Retinal pigment epithelial cell (primary cell): ENCODE measurements at regions not wholly inside any gene's neighbourhood (a gene's known extent, or its start where the extent isn't known, plus 50 kb on each side); places are given as distances from the start of the nearest gene placed in this dataset.

Source experiments
- DNase-seq: peaks from one replicate; pipeline ENCODE4 v3.0.0-alpha.2; 2010; ENCODE audit warnings: low read depth
- H3K4me3 ChIP-seq: 2 replicates; pipeline ENCODE4 v1.5.1; 2011; ENCODE audit warnings: mild to moderate bottlenecking, low read length, control low read depth, moderate library complexity
- TF ChIP-seq, protein P1 (sequence below): conservative IDR thresholded peaks from 2 replicates; pipeline ENCODE4 v1.5.1; 2011; ENCODE audit warnings: low read depth, low read length, control low read depth, inconsistent platforms

DNA sequence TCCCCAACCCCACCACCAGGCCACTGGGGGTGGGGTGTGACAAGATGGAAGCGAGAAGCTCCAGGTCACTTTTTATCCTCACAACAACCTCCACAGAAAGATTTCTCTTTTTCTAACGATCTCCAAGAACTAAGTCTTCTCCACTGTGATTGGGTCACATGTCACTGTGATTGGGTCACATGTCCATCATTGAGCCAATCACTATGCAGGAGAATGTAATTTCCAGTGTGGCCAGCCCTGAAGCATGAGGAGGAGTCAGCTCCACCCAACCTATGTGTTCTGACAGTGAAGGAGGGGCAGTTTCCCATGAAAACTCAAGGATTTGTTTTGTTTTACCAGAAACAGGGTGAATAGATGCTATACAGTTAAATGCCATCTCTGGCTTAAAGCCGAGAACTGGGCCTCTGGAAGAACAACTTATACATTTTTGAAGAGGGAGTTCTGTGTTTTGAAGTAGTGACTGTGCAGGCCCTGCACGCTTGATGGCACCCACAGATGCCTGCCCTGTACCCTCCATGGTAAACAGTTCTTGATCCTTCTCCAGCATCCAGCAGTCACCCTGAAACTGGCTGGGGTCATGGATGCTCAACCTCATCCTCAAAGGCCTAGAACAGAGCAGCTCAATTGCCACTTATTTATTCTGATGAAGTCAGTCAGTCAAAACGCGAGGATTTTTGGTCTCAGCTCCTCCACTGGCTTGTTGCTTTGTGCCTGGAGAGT is 180.4 kb upstream of the BMP4 start:
- H3K4me3 ChIP-seq = no peak overlapping the region
- no peak for DNase-seq
- TF ChIP-seq, protein P1, sequence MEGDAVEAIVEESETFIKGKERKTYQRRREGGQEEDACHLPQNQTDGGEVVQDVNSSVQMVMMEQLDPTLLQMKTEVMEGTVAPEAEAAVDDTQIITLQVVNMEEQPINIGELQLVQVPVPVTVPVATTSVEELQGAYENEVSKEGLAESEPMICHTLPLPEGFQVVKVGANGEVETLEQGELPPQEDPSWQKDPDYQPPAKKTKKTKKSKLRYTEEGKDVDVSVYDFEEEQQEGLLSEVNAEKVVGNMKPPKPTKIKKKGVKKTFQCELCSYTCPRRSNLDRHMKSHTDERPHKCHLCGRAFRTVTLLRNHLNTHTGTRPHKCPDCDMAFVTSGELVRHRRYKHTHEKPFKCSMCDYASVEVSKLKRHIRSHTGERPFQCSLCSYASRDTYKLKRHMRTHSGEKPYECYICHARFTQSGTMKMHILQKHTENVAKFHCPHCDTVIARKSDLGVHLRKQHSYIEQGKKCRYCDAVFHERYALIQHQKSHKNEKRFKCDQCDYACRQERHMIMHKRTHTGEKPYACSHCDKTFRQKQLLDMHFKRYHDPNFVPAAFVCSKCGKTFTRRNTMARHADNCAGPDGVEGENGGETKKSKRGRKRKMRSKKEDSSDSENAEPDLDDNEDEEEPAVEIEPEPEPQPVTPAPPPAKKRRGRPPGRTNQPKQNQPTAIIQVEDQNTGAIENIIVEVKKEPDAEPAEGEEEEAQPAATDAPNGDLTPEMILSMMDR = no peak

DNA sequence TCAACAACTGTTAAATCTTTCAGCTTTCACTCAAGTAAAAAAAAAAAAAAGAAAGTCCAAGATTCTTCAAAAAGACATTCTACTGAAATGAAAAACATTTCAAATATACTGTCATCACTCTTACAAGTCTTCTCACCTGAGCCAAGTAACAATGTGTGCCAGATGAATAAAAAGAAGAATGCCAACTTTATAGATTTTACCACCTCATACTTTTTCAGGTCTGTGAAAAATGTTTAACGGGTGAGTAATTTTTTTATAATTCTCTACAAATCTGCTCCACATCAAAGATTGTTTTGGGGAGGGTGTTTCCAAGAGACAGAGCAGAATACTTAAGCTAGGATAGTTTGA is 181.0 kb upstream of the BMP4 start:
- DNase-seq = no peak
- TF ChIP-seq, protein P1 = no peak

DNA sequence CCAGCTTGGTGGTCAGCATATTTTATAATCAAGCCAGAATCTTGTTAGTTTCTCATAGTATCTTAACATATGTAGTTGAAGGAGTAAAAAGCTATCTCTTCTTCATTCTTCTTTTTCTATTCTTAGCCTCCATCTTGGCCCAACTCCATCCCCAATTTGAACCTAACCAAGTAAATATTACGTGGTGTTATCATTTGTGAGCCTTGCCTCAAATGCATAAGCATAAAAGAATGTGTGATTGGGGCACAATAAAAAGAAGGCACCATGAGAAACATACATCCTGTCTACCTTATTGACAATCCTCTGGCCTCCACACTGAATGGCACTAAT is 181.4 kb upstream of the BMP4 start:
- no peak for DNase-seq
- no peak overlapping the region for H3K4me3 ChIP-seq
- TF ChIP-seq, protein P1 = no peak

More for the DNA sequence above, 181.0 kb upstream of the BMP4 start:
- no peak overlapping the region for H3K4me3 ChIP-seq

DNA sequence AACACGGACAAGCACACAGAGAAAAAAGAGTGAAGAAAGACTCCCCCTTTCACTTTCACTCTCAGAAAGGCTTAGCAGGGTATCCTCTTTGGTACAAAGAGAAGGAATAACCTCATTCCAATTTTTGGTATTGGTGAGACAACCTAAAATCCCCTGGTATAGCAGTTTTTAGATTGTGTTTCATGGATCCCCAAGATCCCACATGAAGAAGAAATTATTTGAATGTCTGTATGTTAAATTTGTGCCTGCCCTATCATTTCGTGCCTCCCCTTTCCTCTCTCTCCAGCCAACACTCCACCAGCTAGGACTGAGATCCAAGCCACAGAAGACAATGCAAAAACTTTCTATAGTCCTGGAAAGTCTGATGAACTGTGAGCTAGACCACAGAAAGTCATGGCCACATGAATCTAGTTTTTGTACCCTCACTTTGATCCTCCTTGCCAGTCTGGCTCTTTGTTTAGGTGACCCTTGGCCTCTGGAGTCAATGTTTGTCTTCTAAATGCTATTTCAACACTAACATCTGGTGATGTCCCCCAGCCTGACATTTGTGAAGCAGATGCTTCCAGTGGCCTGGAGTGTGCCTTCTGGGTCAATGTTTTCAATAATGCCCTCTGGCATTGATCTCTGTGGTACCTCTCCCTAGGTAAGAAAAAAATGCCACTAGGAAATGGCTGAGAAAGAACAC is 181.9 kb upstream of the BMP4 start:
- TF ChIP-seq, protein P1 = no peak
- H3K4me3 ChIP-seq = no peak overlapping the region
- DNase-seq = no peak

DNA sequence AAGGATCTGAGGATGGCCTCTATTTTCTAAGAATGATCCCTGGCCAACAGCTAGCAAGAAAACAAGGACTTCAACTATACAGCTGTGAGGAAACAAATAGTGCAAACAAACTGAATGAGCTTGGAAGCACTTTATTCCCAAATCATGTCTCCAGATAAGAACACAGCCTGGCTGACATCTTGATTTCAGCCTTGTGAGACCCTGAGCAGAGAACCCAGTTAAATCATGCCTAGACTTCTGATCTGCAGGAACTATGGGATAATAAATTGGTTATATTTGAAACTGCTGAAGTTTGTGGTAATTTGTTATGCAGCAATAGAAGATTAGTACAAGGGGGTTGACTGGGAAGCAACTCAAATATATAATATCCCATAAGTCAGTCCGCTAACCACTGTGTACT is 183.9 kb upstream of the BMP4 start:
- H3K4me3 ChIP-seq = no peak overlapping the region
- DNase-seq = no peak
- TF ChIP-seq, protein P1 = no peak

DNA sequence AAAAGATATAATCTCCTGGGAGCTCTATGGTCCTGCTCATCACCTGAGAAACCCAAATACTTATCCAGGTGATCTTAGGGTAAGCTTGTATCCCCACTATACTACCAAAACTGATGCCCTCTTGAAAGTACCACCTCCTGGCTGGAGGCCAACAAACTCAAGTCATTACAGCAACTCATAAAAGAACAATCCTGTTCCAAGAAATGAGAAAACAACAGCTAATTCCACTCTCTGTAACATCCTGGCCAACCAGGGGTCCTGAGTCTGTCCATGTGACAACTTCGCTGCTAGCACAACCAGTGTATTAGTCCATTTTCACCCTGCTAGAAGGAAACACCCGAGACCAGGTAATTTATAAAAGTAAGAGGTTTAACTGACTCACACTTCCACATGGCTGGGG is 190.0 kb upstream of the BMP4 start:
- TF ChIP-seq, protein P1 = no peak
- no peak overlapping the region for H3K4me3 ChIP-seq
- DNase-seq = no peak

DNA sequence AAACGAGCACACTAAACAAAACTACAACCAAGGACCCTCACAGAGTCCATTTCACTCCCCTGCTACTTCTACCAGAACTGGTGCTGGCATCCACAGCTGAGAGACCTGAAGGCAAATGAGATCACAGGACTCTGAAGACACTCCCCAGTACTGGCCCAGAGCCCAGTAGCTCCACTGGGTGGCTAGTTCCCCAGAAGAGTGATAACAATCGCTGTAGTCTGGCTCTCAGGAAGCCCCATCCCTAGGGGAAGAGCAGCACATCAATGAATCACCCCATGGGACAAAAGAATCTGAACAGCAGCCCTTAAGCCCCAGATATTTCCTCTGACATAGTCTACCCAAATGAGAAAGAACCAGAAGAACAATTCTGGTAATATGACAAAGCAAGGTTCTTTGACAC is 190.7 kb upstream of the BMP4 start:
- no peak for DNase-seq
- no peak overlapping the region for H3K4me3 ChIP-seq
- TF ChIP-seq, protein P1 = no peak
